NCI-H1105 (cell line): ENCODE measurements at regions not wholly inside any gene's neighbourhood (a gene's known extent, or its start where the extent isn't known, plus 50 kb on each side); places are given as distances from the start of the nearest gene placed in this dataset.

Source experiments
- DNase-seq: peaks from one replicate; lab custom pipeline; 2025; lab: John Stamatoyannopoulos, UW

GRCh38 chr10:130463104-130463875 lies 327.1 kb downstream of the GLRX3 start:
- no peak for DNase-seq

GRCh38 chr10:130463876-130464364 lies 327.7 kb downstream of the GLRX3 start:
- DNase-seq, result no peak

GRCh38 chr10:130464426-130464825 lies 328.2 kb downstream of the GLRX3 start:
- DNase-seq, result no peak

GRCh38 chr10:130466271-130466997 lies 330.2 kb downstream of the GLRX3 start:
- DNase-seq, result no peak

- DNase-seq, result no peak
Observed at GRCh38 chr10:130470286-130470685, 334.1 kb downstream of the GLRX3 start.

- DNase-seq, result no peak
Observed at GRCh38 chr10:130470973-130471372, 334.8 kb downstream of the GLRX3 start.

GRCh38 chr10:130471486-130471885 lies 335.3 kb downstream of the GLRX3 start:
- DNase-seq, result no peak

- no peak for DNase-seq
Observed at GRCh38 chr10:130472236-130472635, 336.0 kb downstream of the GLRX3 start.

GRCh38 chr10:130474591-130474990 lies 338.4 kb downstream of the GLRX3 start:
- DNase-seq, result no peak

- no peak for DNase-seq
Observed at GRCh38 chr10:130477360-130477759, 341.2 kb downstream of the GLRX3 start.

GRCh38 chr10:130479146-130479545 lies 343.0 kb downstream of the GLRX3 start:
- DNase-seq, result no peak

GRCh38 chr10:130479926-130480325 lies 343.7 kb downstream of the GLRX3 start:
- DNase-seq, result no peak

GRCh38 chr10:130480491-130480890 lies 344.3 kb downstream of the GLRX3 start:
- no peak for DNase-seq

- DNase-seq, result no peak
Observed at GRCh38 chr10:130481076-130481930, 345.1 kb downstream of the GLRX3 start.

- no peak for DNase-seq
Observed at GRCh38 chr10:130481936-130482335, 345.7 kb downstream of the GLRX3 start.

- no peak for DNase-seq
Observed at GRCh38 chr10:130483691-130484467, 347.7 kb downstream of the GLRX3 start.

- DNase-seq, result no peak
Observed at GRCh38 chr10:130484468-130485180, 348.4 kb downstream of the GLRX3 start.

GRCh38 chr10:130485236-130485957 lies 349.2 kb downstream of the GLRX3 start:
- no peak for DNase-seq

GRCh38 chr10:130485958-130486895 lies 350.0 kb downstream of the GLRX3 start:
- DNase-seq, result no peak
